Endodermal cell (in vitro differentiated cells): ENCODE measurements at regions not wholly inside any gene's neighbourhood (a gene's known extent, or its start where the extent isn't known, plus 50 kb on each side); places are given as distances from the start of the nearest gene placed in this dataset.

ENCODE experiments used
- DNase-seq: peaks from one replicate; pipeline ENCODE4 v3.0.0-alpha.2; 2017
- H3K27ac ChIP-seq: 2 replicates; pipeline ENCODE4 v1.5.1; 2013; ENCODE audit warnings: mild to moderate bottlenecking, low read depth, low read length, moderate library complexity
- H3K27me3 ChIP-seq: 2 replicates; pipeline ENCODE4 v1.6.1; 2013; ENCODE audit warnings: mild to moderate bottlenecking, low read length, moderate library complexity; ENCODE audit not compliant: insufficient read depth, control insufficient read depth, poor library complexity, severe bottlenecking
- H3K36me3 ChIP-seq: 2 replicates; pipeline ENCODE4 v1.7.0; 2013; ENCODE audit warnings: mild to moderate bottlenecking, low read length, moderate library complexity; ENCODE audit not compliant: control insufficient read depth, insufficient read depth
- H3K4me1 ChIP-seq: one replicate; pipeline ENCODE4 v1.7.0; 2013; ENCODE audit warnings: low read length; ENCODE audit not compliant: control insufficient read depth, insufficient read depth
- H3K4me3 ChIP-seq: 2 replicates; pipeline ENCODE4 v1.5.1; 2013; ENCODE audit warnings: mild to moderate bottlenecking, low read length, moderate library complexity
- H3K9ac ChIP-seq: 2 replicates; pipeline ENCODE4 v1.6.1; 2013; ENCODE audit warnings: mild to moderate bottlenecking, low read length, moderate library complexity; ENCODE audit not compliant: poor library complexity, severe bottlenecking; ENCODE audit errors: extremely low read depth
- H3K9me3 ChIP-seq: 2 replicates; pipeline ENCODE4 v1.6.1; 2013; ENCODE audit warnings: mild to moderate bottlenecking, low read length, moderate library complexity; ENCODE audit not compliant: control insufficient read depth
- H3K27ac Mint-ChIP-seq: 2 replicates; pipeline ENCODE4 v1.8.0; 2020; ENCODE audit warnings: mixed read lengths
- H3K27me3 Mint-ChIP-seq: 2 replicates; pipeline ENCODE4 v1.8.0; 2021; ENCODE audit warnings: mild to moderate bottlenecking, mixed read lengths; ENCODE audit not compliant: insufficient read depth
- H3K36me3 Mint-ChIP-seq: 2 replicates; pipeline ENCODE4 v1.8.0; 2020; ENCODE audit warnings: low read depth, mixed read lengths
- H3K4me1 Mint-ChIP-seq: 2 replicates; pipeline ENCODE4 v1.8.0; 2020; ENCODE audit warnings: mixed read lengths
- H3K4me3 Mint-ChIP-seq: 2 replicates; pipeline ENCODE4 v1.8.0; 2020; ENCODE audit warnings: mild to moderate bottlenecking, moderate library complexity, mixed read lengths
- H3K9me3 Mint-ChIP-seq: 2 replicates; pipeline ENCODE4 v1.8.0; 2020; ENCODE audit warnings: mild to moderate bottlenecking, mixed read lengths
- WGBS, 2 experiments: methylation state at CpG; one replicate each; pipeline versions ENCODE4 v1.1.5 to v1.1.7; 2013; ENCODE audit warnings: missing lambda C conversion rate in 2 of 2, mixed read lengths in 1 of 2; ENCODE audit not compliant: insufficient coverage in 1 of 2, insufficient read length in 1 of 2; 5-methylcytosine and 5-hydroxymethylcytosine counted together
- TF ChIP-seq, protein P1 (sequence below): fragments of 200-600 bp; sonication (generic); conservative IDR thresholded peaks from 2 replicates; pipeline ENCODE4 v1.5.0; 2021; ENCODE audit warnings: antibody characterized with exemption, mild to moderate bottlenecking

DNA sequence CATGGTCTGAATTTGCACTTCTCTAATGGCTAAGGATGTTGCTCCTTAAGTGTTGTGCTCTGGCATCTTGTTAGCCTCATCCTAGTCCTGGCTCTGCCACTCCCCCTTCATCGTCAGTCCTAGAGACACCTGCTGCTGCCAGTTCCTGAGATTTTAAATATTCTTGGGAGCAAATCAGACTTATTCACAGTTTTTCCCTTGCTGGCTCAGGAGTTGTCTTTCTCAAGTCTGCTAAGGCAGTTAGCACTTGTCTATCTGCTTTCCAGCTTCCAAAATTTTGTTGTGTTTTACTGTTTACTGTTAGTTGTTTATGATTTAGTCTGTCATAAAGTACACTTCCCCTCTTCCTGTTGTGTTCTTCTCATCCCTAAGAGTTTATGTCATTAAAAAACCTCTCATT lies 201.0 kb downstream of the KIF26A start:
- Histone ChIP-seq H3K9ac (no peak overlapping the region), H3K4me1 (no peaks in the 10 kb centered on the region), H3K4me3 (no peak overlapping the region), H3K9me3 (peaks cover 4% of the 10 kb centered on the region), H3K27me3 (peaks cover 4% of the 10 kb centered on the region), H3K36me3 (no peaks in the 10 kb centered on the region), H3K27ac (no peak overlapping the region)
- 84 to 92% methylated on average over 1 of the region's 1 CpG for WGBS, 2 experiments
- Mint-ChIP-seq H3K27me3 (peaks cover 16% of the 10 kb centered on the region), H3K9me3 (peaks cover 15% of the 10 kb centered on the region), H3K27ac (no peak overlapping the region), H3K4me3 (no peak overlapping the region), H3K36me3 (no peaks in the 10 kb centered on the region), H3K4me1 (no peaks in the 10 kb centered on the region)
- DNase-seq = no peak
- TF ChIP-seq, protein P1, sequence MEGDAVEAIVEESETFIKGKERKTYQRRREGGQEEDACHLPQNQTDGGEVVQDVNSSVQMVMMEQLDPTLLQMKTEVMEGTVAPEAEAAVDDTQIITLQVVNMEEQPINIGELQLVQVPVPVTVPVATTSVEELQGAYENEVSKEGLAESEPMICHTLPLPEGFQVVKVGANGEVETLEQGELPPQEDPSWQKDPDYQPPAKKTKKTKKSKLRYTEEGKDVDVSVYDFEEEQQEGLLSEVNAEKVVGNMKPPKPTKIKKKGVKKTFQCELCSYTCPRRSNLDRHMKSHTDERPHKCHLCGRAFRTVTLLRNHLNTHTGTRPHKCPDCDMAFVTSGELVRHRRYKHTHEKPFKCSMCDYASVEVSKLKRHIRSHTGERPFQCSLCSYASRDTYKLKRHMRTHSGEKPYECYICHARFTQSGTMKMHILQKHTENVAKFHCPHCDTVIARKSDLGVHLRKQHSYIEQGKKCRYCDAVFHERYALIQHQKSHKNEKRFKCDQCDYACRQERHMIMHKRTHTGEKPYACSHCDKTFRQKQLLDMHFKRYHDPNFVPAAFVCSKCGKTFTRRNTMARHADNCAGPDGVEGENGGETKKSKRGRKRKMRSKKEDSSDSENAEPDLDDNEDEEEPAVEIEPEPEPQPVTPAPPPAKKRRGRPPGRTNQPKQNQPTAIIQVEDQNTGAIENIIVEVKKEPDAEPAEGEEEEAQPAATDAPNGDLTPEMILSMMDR = no peak

DNA sequence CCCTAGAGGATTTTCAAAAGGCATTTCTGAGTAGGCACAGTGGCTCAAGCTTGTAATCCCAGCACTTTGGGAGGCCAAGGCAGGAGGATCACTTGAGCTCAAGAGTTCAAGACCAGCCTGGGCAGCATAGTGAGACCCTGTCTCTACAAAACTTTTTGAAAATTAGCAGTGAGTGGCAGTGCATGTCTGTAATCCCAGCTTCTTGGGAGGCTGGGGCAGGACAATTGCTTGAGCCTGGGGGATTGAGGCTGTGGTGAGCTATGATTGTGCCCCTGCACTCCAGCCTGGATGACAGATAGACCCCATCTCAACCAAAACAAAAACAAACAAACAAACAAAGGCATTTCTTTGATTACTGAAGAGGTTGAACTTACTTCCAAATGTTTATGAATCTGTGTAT lies 201.4 kb downstream of the KIF26A start:
- H3K4me1 ChIP-seq = no peaks in the 10 kb centered on the region
- H3K9me3 ChIP-seq = peaks cover 4% of the 10 kb centered on the region
- H3K4me3 ChIP-seq = no peak overlapping the region
- peak; percentile 16 for DNase-seq
- H3K36me3 ChIP-seq = no peaks in the 10 kb centered on the region
- TF ChIP-seq, protein P1 = no peak
- H3K27ac Mint-ChIP-seq = no peak overlapping the region
- peaks cover 16% of the 10 kb centered on the region for H3K27me3 Mint-ChIP-seq
- peaks cover 15% of the 10 kb centered on the region for H3K9me3 Mint-ChIP-seq
- peaks cover 4% of the 10 kb centered on the region for H3K27me3 ChIP-seq
- H3K4me3 Mint-ChIP-seq = no peak overlapping the region
- H3K36me3 Mint-ChIP-seq = no peaks in the 10 kb centered on the region
- H3K27ac ChIP-seq = no peak overlapping the region
- H3K9ac ChIP-seq = no peak overlapping the region
- no peaks in the 10 kb centered on the region for H3K4me1 Mint-ChIP-seq

DNA sequence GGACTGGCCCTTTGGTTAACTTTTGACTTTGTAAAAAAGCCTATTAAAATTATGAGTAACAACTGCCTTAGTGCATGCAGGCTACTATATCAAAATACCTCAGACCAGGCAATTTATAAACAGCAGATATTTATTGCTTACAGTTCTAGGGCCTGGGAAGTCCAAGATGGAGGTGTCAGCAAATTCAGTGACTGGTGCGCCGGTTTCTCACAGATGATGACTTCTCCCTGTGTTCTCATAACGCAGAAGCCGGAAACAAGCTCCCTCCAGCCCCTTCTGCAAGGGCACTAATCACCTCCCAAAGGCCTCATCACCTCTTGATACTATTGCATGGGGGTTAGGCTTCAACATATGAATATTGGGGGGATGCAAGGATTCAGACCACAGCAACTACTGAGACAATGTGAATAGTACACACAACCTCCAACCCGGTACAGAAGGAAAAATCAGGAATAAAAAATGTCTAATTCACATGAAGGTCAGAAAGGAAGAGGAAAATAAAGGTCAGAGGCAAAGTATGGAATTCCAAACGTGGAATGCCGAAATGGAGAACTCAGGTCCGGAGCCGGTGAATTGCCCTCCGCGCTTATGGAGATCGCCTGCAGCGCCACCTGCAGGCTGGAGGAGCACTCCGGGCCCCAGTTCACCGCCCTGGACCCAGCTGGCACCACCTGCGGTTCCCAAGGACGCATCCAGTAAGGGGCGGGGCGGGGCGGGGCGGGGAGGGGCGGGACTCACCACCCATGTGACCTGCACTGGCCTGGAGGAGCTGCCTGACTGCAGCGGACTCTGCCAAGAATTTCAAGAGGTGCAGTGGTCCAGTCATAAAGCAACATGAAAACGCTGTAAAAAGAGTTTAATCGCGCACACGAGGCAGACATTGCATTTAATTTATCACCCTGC lies 203.4 kb downstream of the KIF26A start:
- peak; percentile 97 for DNase-seq
- H3K4me1 ChIP-seq = no peaks in the 10 kb centered on the region
- no peaks in the 10 kb centered on the region for H3K36me3 ChIP-seq
- H3K4me3 Mint-ChIP-seq = no peak overlapping the region
- no peak overlapping the region for H3K9ac ChIP-seq
- peaks cover 4% of the 10 kb centered on the region for H3K9me3 ChIP-seq
- WGBS, 2 experiments = 44 to 48% methylated on average over 17 to 27 of the region's 27 CpGs
- H3K27me3 ChIP-seq = peaks cover 4% of the 10 kb centered on the region
- H3K27me3 Mint-ChIP-seq = peaks cover 16% of the 10 kb centered on the region
- H3K9me3 Mint-ChIP-seq = peaks cover 15% of the 10 kb centered on the region
- no peaks in the 10 kb centered on the region for H3K4me1 Mint-ChIP-seq
- TF ChIP-seq, protein P1 = peak; percentile 76
- no peak overlapping the region for H3K27ac ChIP-seq
- no peak overlapping the region for H3K4me3 ChIP-seq
- H3K27ac Mint-ChIP-seq = no peak overlapping the region
- H3K36me3 Mint-ChIP-seq = no peaks in the 10 kb centered on the region
